Mammary epithelial cell (primary cell): ENCODE measurements at regions not wholly inside any gene's neighbourhood (a gene's known extent, or its start where the extent isn't known, plus 50 kb on each side); places are given as distances from the start of the nearest gene placed in this dataset.

Experiments
- CTCF ChIP-seq, 2 donors: IDR thresholded peaks in 1 of 2; conservative IDR thresholded peaks in 1 of 2; 2 replicates each; pipeline ENCODE4 v1.5.1; 2011 to 2012; ENCODE audit warnings: inconsistent platforms in 2 of 2, low read length in 2 of 2, mild to moderate bottlenecking in 2 of 2, control low read depth in 1 of 2, low read depth in 1 of 2; ENCODE audit not compliant: insufficient read depth in 1 of 2; ENCODE audit errors: extremely low read depth in 1 of 2
- EZH2 ChIP-seq: IDR thresholded peaks from 2 replicates; pipeline ENCODE4 v1.6.1; 2012; ENCODE audit warnings: low read length, inconsistent platforms, borderline replicate concordance

- TF ChIP-seq CTCF (conservative IDR thresholded peaks at IDR 0.05 in 1 of 2, IDR thresholded peaks at IDR 0.05 in 1 of 2; ENCODE audit: extremely low read depth in 1 of 2, insufficient read depth in 1 of 2, low read depth in 1 of 2, low read length in 2 of 2) = no peak
- TF ChIP-seq EZH2 = no peak
Measured at GRCh38 chr1:70573317-70573843, 162.3 kb downstream of the CTH start.
